ENCODE measurements at regions not wholly inside any gene's neighbourhood (a gene's known extent, or its start where the extent isn't known, plus 50 kb on each side); places are given as distances from the start of the nearest gene placed in this dataset.

GRCh38 chr3:99545941-99546580, 92.3 kb upstream of the COL8A1 start:
- no peaks in the 10 kb centered on the region for H3K79me2 ChIP-seq (ENCODE audit: control insufficient read depth, insufficient read depth, low read length)
- H3K4me2 ChIP-seq (ENCODE audit: extremely low read depth, insufficient read depth, low read length), result peak overlapping the region; percentile 71
- peak overlapping the region in 2 of 4 experiments; percentile 30 to 35 for H3K4me3 ChIP-seq (replicated peaks in 1 of 4; ENCODE audit: control extremely low read depth in 1 of 4, insufficient read depth in 1 of 4, low read depth in 3 of 4, low read length in 4 of 4)
- H3K27me3 ChIP-seq (ENCODE audit: control insufficient read depth, insufficient read depth, low read length), result no peaks in the 10 kb centered on the region
- no peaks in the 10 kb centered on the region for H4K20me1 ChIP-seq (ENCODE audit: control insufficient read depth, extremely low read depth, insufficient read depth, low read length)
- H2AFZ ChIP-seq (ENCODE audit: low read length), result peak overlapping the region; percentile 37
- TF ChIP-seq EZH2 (IDR thresholded peaks at IDR 0.05; ENCODE audit: low read length, missing control alignments) (no peak), CTCF (conservative IDR thresholded peaks at IDR 0.05 in 1 of 2, IDR thresholded peaks at IDR 0.05 in 1 of 2; ENCODE audit: low read depth in 1 of 2, low read length in 2 of 2) (no peak)
- peak in 1 of 2 donors; percentile 48 for DNase-seq (ENCODE audit: low read depth in 2 of 2)
- H3K9ac ChIP-seq (ENCODE audit: insufficient read depth, low read length), result no peak overlapping the region
- H3K36me3 ChIP-seq (ENCODE audit: control insufficient read depth, insufficient read depth, low read length), result no peaks in the 10 kb centered on the region
- peaks cover 8% of the 10 kb centered on the region for H3K4me1 ChIP-seq (ENCODE audit: control insufficient read depth, extremely low read depth, insufficient read depth, low read length)
- no peak overlapping the region for H3K27ac ChIP-seq (ENCODE audit: insufficient read depth, low read length)
- no peaks in the 10 kb centered on the region for H3K9me3 ChIP-seq (ENCODE audit: control insufficient read depth, insufficient read depth, low read depth, low read length)

GRCh38 chr3:99544786-99545281, 93.6 kb upstream of the COL8A1 start:
- Histone ChIP-seq H3K9me3 (ENCODE audit: control insufficient read depth, insufficient read depth, low read depth, low read length) (no peaks in the 10 kb centered on the region), H3K36me3 (ENCODE audit: control insufficient read depth, insufficient read depth, low read length) (no peaks in the 10 kb centered on the region), H3K27ac (ENCODE audit: insufficient read depth, low read length) (no peak overlapping the region), H3K4me3 (replicated peaks in 1 of 4; ENCODE audit: control extremely low read depth in 1 of 4, insufficient read depth in 1 of 4, low read depth in 3 of 4, low read length in 4 of 4) (no peak overlapping the region), H3K4me1 (ENCODE audit: control insufficient read depth, extremely low read depth, insufficient read depth, low read length) (peaks cover 8% of the 10 kb centered on the region), H3K9ac (ENCODE audit: insufficient read depth, low read length) (no peak overlapping the region), H4K20me1 (ENCODE audit: control insufficient read depth, extremely low read depth, insufficient read depth, low read length) (no peaks in the 10 kb centered on the region), H3K4me2 (ENCODE audit: extremely low read depth, insufficient read depth, low read length) (peak overlapping the region; percentile 71), H3K79me2 (ENCODE audit: control insufficient read depth, insufficient read depth, low read length) (no peaks in the 10 kb centered on the region), H3K27me3 (ENCODE audit: control insufficient read depth, insufficient read depth, low read length) (no peaks in the 10 kb centered on the region), H2AFZ (ENCODE audit: low read length) (no peak overlapping the region)
- peak; percentile 32 to 73 for DNase-seq (ENCODE audit: low read depth in 2 of 2)
- TF ChIP-seq CTCF (conservative IDR thresholded peaks at IDR 0.05 in 1 of 2, IDR thresholded peaks at IDR 0.05 in 1 of 2; ENCODE audit: low read depth in 1 of 2, low read length in 2 of 2) (no peak), EZH2 (IDR thresholded peaks at IDR 0.05; ENCODE audit: low read length, missing control alignments) (no peak)

- peaks cover 8% of the 10 kb centered on the region for H3K4me1 ChIP-seq (ENCODE audit: control insufficient read depth, extremely low read depth, insufficient read depth, low read length)
- H2AFZ ChIP-seq (ENCODE audit: low read length), result no peak overlapping the region
- H3K9ac ChIP-seq (ENCODE audit: insufficient read depth, low read length), result no peak overlapping the region
- H3K79me2 ChIP-seq (ENCODE audit: control insufficient read depth, insufficient read depth, low read length), result no peaks in the 10 kb centered on the region
- no peaks in the 10 kb centered on the region for H3K36me3 ChIP-seq (ENCODE audit: control insufficient read depth, insufficient read depth, low read length)
- no peak overlapping the region for H3K4me3 ChIP-seq (replicated peaks in 1 of 4; ENCODE audit: control extremely low read depth in 1 of 4, insufficient read depth in 1 of 4, low read depth in 3 of 4, low read length in 4 of 4)
- no peaks in the 10 kb centered on the region for H4K20me1 ChIP-seq (ENCODE audit: control insufficient read depth, extremely low read depth, insufficient read depth, low read length)
- H3K4me2 ChIP-seq (ENCODE audit: extremely low read depth, insufficient read depth, low read length), result no peak overlapping the region
- H3K27ac ChIP-seq (ENCODE audit: insufficient read depth, low read length), result no peak overlapping the region
- no peak for TF ChIP-seq CTCF (conservative IDR thresholded peaks at IDR 0.05 in 1 of 2, IDR thresholded peaks at IDR 0.05 in 1 of 2; ENCODE audit: low read depth in 1 of 2, low read length in 2 of 2)
- no peak for TF ChIP-seq EZH2 (IDR thresholded peaks at IDR 0.05; ENCODE audit: low read length, missing control alignments)
- no peaks in the 10 kb centered on the region for H3K9me3 ChIP-seq (ENCODE audit: control insufficient read depth, insufficient read depth, low read depth, low read length)
- no peaks in the 10 kb centered on the region for H3K27me3 ChIP-seq (ENCODE audit: control insufficient read depth, insufficient read depth, low read length)
- DNase-seq (ENCODE audit: low read depth in 2 of 2), result no peak
Measured at GRCh38 chr3:99543796-99544195, 94.6 kb upstream of the COL8A1 start.
